Calu3 (cell line): ENCODE measurements at regions not wholly inside any gene's neighbourhood (a gene's known extent, or its start where the extent isn't known, plus 50 kb on each side); places are given as distances from the start of the nearest gene placed in this dataset.
"Not testable (repeated sequence)": the region's sequence is repeated elsewhere in the genome, so short reads cannot be mapped to it uniquely, and the experiment has no call there.

Source experiments
- BruUV-seq: library from RNA; stranded (reverse); fragments of 400-500 nt; replicated peaks from 2 replicates; lab custom pipeline; 2021; lab: Mats Ljungman, UMichigan
- CTCF ChIA-PET: fragments of 300-600 bp; sonication (Branson Sonifier 250); formaldehyde crosslinking; loops from one replicate; lab custom pipeline; 2022; ENCODE audit warnings: antibody characterized with exemption; lab: Charles Lee
- DNase-seq: peaks from one replicate; pipeline ENCODE4 v3.0.0; 2022
- H3K27ac Mint-ChIP-seq: one replicate; pipeline ENCODE4 v1.8.0; 2022; ENCODE audit warnings: mixed read lengths; ENCODE audit not compliant: unreplicated experiment
- H3K27me3 Mint-ChIP-seq: one replicate; pipeline ENCODE4 v1.8.0; 2022; ENCODE audit warnings: mixed read lengths; ENCODE audit not compliant: unreplicated experiment
- H3K36me3 Mint-ChIP-seq: one replicate; pipeline ENCODE4 v1.8.0; 2022; ENCODE audit warnings: mild to moderate bottlenecking, moderate library complexity, mixed read lengths; ENCODE audit not compliant: insufficient read depth, unreplicated experiment
- H3K4me1 Mint-ChIP-seq: one replicate; pipeline ENCODE4 v1.8.0; 2022; ENCODE audit warnings: mild to moderate bottlenecking, low read depth, mixed read lengths; ENCODE audit not compliant: unreplicated experiment
- H3K4me3 Mint-ChIP-seq: one replicate; pipeline ENCODE4 v1.8.0; 2022; ENCODE audit warnings: mild to moderate bottlenecking, low read depth, moderate library complexity, mixed read lengths; ENCODE audit not compliant: unreplicated experiment
- H3K9me3 Mint-ChIP-seq: one replicate; pipeline ENCODE4 v1.8.0; 2022; ENCODE audit warnings: low read depth, mixed read lengths; ENCODE audit not compliant: unreplicated experiment
- intact Hi-C: fragments of 100-400 bp; cut with micrococcal nuclease; formaldehyde crosslinking; loops from one replicate; pipeline ENCODE4 v1.10.0; 2022; ENCODE audit not compliant: unreplicated experiment
- TF ChIP-seq, protein P1 (sequence below): fragments of 200-600 bp; IDR thresholded peaks from one replicate; pipeline ENCODE4 v1.8.0; 2022; ENCODE audit warnings: antibody characterized with exemption; ENCODE audit not compliant: unreplicated experiment

DNA sequence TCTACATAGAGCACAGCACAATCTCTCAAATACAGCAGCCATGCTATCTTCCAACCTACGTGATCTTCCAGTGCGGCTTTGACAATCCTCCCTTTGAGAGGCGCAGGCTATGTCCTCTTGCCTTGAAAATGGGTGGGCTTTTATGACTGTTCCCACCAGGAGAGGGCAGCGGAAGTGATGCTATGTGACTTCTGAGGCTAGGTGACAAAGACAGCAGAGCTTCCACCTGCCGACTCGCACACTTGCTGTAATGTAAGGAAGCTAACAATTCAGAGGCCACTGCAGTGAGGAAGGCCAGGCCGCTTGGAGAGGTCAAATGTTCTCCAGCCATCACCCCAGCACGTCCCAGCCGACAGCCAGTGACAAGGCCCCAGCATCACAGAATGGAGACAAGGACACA, 65.8 kb downstream of the MRPL57 start:
- intact Hi-C loops: no loop called here
- DNase-seq: no peak
- Mint-ChIP-seq H3K4me1 (no peaks in the 10 kb centered on the region), H3K36me3 (no peaks in the 10 kb centered on the region), H3K27ac (no peak overlapping the region), H3K27me3 (no peaks in the 10 kb centered on the region), H3K9me3 (no peaks in the 10 kb centered on the region), H3K4me3 (no peak overlapping the region)
- CTCF ChIA-PET: no interaction called here
- no TSS peak for BruUV-seq
- TF ChIP-seq, protein P1, sequence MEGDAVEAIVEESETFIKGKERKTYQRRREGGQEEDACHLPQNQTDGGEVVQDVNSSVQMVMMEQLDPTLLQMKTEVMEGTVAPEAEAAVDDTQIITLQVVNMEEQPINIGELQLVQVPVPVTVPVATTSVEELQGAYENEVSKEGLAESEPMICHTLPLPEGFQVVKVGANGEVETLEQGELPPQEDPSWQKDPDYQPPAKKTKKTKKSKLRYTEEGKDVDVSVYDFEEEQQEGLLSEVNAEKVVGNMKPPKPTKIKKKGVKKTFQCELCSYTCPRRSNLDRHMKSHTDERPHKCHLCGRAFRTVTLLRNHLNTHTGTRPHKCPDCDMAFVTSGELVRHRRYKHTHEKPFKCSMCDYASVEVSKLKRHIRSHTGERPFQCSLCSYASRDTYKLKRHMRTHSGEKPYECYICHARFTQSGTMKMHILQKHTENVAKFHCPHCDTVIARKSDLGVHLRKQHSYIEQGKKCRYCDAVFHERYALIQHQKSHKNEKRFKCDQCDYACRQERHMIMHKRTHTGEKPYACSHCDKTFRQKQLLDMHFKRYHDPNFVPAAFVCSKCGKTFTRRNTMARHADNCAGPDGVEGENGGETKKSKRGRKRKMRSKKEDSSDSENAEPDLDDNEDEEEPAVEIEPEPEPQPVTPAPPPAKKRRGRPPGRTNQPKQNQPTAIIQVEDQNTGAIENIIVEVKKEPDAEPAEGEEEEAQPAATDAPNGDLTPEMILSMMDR: no peak

DNA sequence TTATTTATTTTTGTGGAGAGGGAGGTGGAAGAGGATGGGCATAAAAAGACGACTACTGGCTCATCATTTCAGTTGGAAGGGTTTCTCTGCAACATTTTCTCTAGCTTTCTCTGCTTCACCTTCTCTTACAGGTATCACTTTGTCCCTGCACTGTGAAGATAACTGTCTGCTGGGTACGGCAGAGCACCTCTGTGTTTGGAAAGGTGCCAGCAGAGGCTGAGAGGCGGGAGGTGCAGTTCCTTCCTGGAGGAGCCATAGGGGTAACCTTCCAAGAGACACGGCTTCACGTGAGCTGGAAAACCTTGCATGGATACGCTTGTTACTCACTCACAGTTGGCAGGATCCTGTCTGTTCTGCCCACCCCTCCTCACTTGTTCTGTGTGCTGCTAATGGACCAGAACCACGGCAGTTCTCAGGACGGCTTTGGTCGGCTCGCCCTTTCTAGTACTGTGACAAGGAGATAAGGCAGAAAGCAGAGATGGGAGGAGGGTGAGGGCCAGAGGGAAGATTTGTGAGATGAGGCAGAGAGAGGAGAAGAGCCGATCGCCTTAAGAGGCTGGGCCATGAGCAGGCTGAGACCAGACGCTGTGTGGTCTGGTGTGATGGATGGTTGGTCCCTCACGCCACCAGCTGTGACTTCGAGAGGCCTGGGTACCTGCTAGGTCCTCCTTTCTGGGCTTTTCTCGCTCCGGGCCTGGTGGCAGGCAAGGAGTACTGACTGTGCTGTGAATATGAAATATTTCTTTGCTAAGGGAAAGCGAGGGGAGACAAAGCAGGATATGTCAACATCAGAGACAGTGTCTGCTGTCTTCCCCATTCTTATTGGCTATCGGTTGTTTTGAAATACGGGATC, 66.8 kb downstream of the MRPL57 start:
- no peak overlapping the region for H3K27ac Mint-ChIP-seq

DNA sequence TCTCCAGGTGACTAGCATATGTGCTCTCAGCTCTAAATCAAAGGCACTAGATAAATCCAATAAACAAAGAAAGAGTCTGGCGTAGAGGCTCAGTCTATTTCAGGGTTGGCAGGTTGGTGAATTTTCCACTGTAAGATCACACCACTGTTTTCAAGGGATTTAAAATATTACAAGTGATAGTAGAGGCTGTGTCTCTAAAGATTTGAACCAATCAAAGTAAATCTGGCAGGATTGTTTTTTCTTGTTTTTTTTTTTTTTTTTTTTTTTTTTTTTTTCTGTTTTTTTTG, 67.4 kb downstream of the MRPL57 start:
- peaks cover 13% of the 10 kb centered on the region for H3K27me3 Mint-ChIP-seq
- intact Hi-C loops, H3K27ac Mint-ChIP-seq, DNase-seq, H3K4me3 Mint-ChIP-seq, BruUV-seq, H3K4me1 Mint-ChIP-seq, H3K9me3 Mint-ChIP-seq, H3K36me3 Mint-ChIP-seq: not testable (repeated sequence)
- CTCF ChIA-PET: interaction anchor here (0.7 kb wide), 1 partner anchor 24 kb away, joined by 13 read pairs; no protein-coding TSS in a partner anchor

More for the DNA sequence above, 66.8 kb downstream of the MRPL57 start:
- CTCF ChIA-PET: interaction anchor here (0.7 kb wide), 1 partner anchor 23 kb away, joined by 13 read pairs; no protein-coding TSS in a partner anchor
- no peaks in the 10 kb centered on the region for H3K9me3 Mint-ChIP-seq
- no peaks in the 10 kb centered on the region for H3K36me3 Mint-ChIP-seq
- TF ChIP-seq, protein P1: no peak
- no peak overlapping the region for H3K4me3 Mint-ChIP-seq
- H3K4me1 Mint-ChIP-seq: no peaks in the 10 kb centered on the region
- BruUV-seq: no TSS peak
- peaks cover 8% of the 10 kb centered on the region for H3K27me3 Mint-ChIP-seq
- intact Hi-C loops: no loop called here
- no peak for DNase-seq

DNA sequence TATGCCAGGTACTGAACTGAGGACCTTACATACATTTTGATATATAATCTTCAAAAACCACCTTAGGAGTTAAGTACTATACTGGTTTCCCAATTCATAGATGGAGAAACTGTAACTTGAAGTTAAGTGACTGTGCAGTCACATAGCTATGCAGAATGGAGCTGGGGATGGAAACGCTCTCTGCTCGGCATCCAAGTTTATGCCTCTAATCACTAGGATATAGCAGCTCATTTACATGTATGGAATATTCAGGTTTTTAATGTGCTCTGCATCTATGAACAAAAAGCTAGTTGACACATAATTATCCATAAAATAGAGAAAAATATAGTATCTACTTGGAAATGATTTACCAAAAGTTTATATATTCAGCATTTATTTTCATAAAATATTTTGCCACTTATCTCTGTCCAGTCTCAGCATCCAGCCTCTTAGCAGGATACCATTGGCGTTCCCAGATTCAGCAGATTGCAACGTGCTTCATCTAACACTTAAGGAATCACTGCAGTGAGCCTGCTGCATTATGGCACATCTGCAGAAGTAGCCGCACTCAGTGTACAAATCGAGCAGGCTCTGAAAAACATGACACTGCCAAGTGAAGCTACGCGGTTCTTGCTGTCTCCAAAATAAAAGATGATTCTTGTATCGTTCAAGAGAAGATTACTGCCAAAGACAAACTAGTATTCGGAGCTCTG, 70.4 kb downstream of the MRPL57 start:
- CTCF ChIA-PET: no interaction called here
- no peak overlapping the region for H3K27ac Mint-ChIP-seq
- no peaks in the 10 kb centered on the region for H3K9me3 Mint-ChIP-seq
- intact Hi-C loops: no loop called here
- no peaks in the 10 kb centered on the region for H3K36me3 Mint-ChIP-seq
- no TSS peak for BruUV-seq
- DNase-seq: no peak
- H3K27me3 Mint-ChIP-seq: peaks cover 13% of the 10 kb centered on the region
- TF ChIP-seq, protein P1: no peak
- H3K4me1 Mint-ChIP-seq: no peaks in the 10 kb centered on the region
- no peak overlapping the region for H3K4me3 Mint-ChIP-seq

DNA sequence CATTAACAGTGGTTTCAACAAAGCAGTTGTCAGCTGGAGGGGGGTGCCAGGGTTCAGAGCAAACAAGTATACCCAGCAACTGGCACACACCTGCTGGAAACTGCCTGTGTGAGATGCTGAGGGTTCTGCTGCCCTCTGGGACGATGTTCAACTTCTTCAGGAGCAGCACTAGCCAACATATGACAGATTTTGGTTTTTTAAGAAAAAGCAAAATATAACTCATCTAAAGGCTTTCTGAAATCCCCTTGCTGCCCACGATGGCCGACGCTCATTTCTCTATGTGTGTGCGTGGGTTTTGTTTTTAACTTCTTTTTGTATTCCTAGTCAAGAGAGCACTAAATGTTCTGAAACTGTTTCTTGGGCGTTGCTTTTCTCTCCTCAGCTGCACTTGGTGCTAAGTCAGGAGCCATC, 79.9 kb downstream of the MRPL57 start:
- CTCF ChIA-PET: no interaction called here
- Mint-ChIP-seq H3K27ac (no peak overlapping the region), H3K27me3 (peaks cover 13% of the 10 kb centered on the region), H3K4me3 (no peak overlapping the region), H3K9me3 (no peaks in the 10 kb centered on the region), H3K36me3 (no peaks in the 10 kb centered on the region), H3K4me1 (no peaks in the 10 kb centered on the region)
- TF ChIP-seq, protein P1: no peak
- DNase-seq: no peak
- BruUV-seq: no TSS peak
- intact Hi-C loops: no loop called here
